Upper lobe of right lung (tissue), 1 donor: ENCODE measurements at regions not wholly inside any gene's neighbourhood (a gene's known extent, or its start where the extent isn't known, plus 50 kb on each side); places are given as distances from the start of the nearest gene placed in this dataset.

Experiments
- ATAC-seq: fragments of 200-7000 bp; cut with Tn5 transposase; one replicate; pipeline ENCODE4 v1.9.1; 2020; ENCODE audit warnings: mild to moderate bottlenecking, moderate library complexity
- DNase-seq: peaks from one replicate; pipeline ENCODE4 v3.0.0-alpha.2; 2020
- H3K27ac ChIP-seq: fragments of 200-600 bp; one replicate; pipeline ENCODE4 v1.8.0; 2022
- H3K27me3 ChIP-seq: fragments of 200-600 bp; one replicate; pipeline ENCODE4 v1.8.0; 2022; ENCODE audit warnings: mild to moderate bottlenecking
- H3K36me3 ChIP-seq: fragments of 200-600 bp; one replicate; pipeline ENCODE4 v1.8.0; 2022
- H3K4me1 ChIP-seq: fragments of 200-600 bp; one replicate; pipeline ENCODE4 v1.8.0; 2022
- H3K4me3 ChIP-seq: fragments of 200-600 bp; one replicate; pipeline ENCODE4 v1.8.0; 2022; ENCODE audit warnings: mild to moderate bottlenecking
- H3K9me3 ChIP-seq: fragments of 200-600 bp; one replicate; pipeline ENCODE4 v1.8.0; 2022
- CTCF ChIP-seq: fragments of 200-600 bp; IDR thresholded peaks from one replicate; pipeline ENCODE4 v1.8.0; 2022; ENCODE audit warnings: antibody characterized with exemption
- intact Hi-C: fragments of 100-400 bp; cut with DNase I; formaldehyde crosslinking; loops from one replicate; pipeline ENCODE4 v1.11.0; 2022
- donor health status: DM: no; HTN: yes; CAD: no; lungs with severe emphysema.

- Histone ChIP-seq H3K27me3 (no peaks in the 10 kb centered on the region), H3K4me1 (no peaks in the 10 kb centered on the region), H3K36me3 (no peaks in the 10 kb centered on the region), H3K9me3 (no peaks in the 10 kb centered on the region), H3K27ac (no peak overlapping the region), H3K4me3 (no peak overlapping the region)
- no peak for ATAC-seq
- intact Hi-C loops: no loop called here
- no peak for DNase-seq
- no peak for TF ChIP-seq CTCF
Measured at GRCh38 chr1:82695443-82695842, 894.7 kb downstream of the ADGRL2 start.

- no peak for TF ChIP-seq CTCF
- intact Hi-C loops: no loop called here
Measured at GRCh38 chr1:82690411-82690810, 889.7 kb downstream of the ADGRL2 start.

GRCh38 chr1:82689217-82689616 lies 888.5 kb downstream of the ADGRL2 start:
- Histone ChIP-seq H3K27ac (no peak overlapping the region), H3K4me1 (no peaks in the 10 kb centered on the region), H3K9me3 (no peaks in the 10 kb centered on the region), H3K4me3 (no peak overlapping the region), H3K27me3 (no peaks in the 10 kb centered on the region), H3K36me3 (no peaks in the 10 kb centered on the region)
- TF ChIP-seq CTCF: no peak
- no peak for ATAC-seq
- no peak for DNase-seq
- intact Hi-C loops: no loop called here

More at GRCh38 chr1:82690411-82690810, 889.7 kb downstream of the ADGRL2 start:
- ATAC-seq (no peak), DNase-seq (no peak)
- H3K4me1 ChIP-seq: no peaks in the 10 kb centered on the region
- no peaks in the 10 kb centered on the region for H3K9me3 ChIP-seq
- H3K36me3 ChIP-seq: no peaks in the 10 kb centered on the region
- H3K27ac ChIP-seq: no peak overlapping the region
- H3K27me3 ChIP-seq: no peaks in the 10 kb centered on the region
- no peak overlapping the region for H3K4me3 ChIP-seq

DNA sequence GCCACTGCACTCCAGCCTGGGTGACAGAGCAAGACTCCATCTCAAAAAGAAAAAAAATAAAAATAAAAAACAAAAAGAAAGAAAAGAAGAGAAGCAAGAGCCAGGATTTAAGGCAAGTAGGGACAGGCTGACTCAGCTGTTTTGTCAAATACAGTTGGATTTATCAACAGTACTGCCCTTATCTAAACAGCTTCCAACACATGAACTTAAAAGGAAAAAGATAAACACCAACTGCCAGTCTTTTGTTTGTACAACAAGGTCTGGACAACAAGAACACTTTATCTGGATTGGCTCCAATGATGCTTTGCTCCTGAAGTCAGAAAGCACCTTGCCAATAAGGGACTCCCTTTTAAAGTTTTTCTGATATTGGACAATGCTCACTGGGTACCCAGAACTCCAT lies 886.0 kb downstream of the ADGRL2 start:
- DNase-seq (no peak), ATAC-seq (no peak)
- TF ChIP-seq CTCF: no peak
- Histone ChIP-seq H3K36me3 (no peaks in the 10 kb centered on the region), H3K4me3 (no peak overlapping the region), H3K9me3 (no peaks in the 10 kb centered on the region), H3K27ac (no peak overlapping the region), H3K4me1 (no peaks in the 10 kb centered on the region), H3K27me3 (no peaks in the 10 kb centered on the region)
- intact Hi-C loops: no loop called here

DNA sequence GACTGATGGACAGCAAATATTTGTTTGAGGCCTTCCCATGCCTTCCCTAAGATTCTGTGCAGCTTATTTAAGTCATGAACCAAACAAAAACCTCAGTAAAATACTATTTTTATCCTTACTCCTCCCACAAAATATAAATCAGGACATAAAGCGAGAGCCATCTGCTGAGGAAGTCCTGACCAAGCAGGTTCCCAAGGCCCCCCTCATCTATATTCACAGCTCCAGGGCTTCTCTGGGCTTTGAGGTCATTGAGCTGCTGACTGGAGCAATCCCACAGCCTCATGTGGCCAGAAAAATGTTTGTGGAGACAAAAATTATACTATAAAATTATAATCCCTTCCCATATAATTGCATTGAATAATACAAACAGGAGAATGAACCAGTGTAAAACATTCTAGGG lies 846.2 kb downstream of the ADGRL2 start:
- no peaks in the 10 kb centered on the region for H3K9me3 ChIP-seq
- DNase-seq (no peak), ATAC-seq (no peak)
- no peak for TF ChIP-seq CTCF
- intact Hi-C loops: no loop called here
- no peaks in the 10 kb centered on the region for H3K36me3 ChIP-seq
- no peaks in the 10 kb centered on the region for H3K27me3 ChIP-seq
- H3K27ac ChIP-seq: no peak overlapping the region
- no peak overlapping the region for H3K4me3 ChIP-seq
- no peaks in the 10 kb centered on the region for H3K4me1 ChIP-seq

DNA sequence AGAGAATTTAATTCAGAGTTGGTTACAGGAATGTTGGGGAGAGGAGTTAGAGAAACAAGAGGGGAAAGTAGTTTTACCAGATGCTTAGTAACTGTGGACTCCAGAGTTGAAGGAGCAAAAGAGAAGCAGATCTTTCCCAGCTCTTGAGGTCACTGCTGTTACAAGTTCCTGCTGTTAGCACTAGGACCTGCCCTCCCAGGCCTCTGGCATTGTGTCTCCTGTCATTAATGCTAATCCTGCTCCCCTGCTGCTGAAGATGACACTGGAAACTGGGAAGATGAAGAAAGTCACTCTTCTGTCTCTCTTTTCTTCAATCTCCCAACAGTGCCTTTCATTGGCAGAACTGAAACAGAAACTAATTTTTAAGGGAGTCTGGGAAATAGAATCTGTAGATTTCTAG lies 845.6 kb downstream of the ADGRL2 start:
- DNase-seq (no peak), ATAC-seq (no peak)
- H3K36me3 ChIP-seq: no peaks in the 10 kb centered on the region
- H3K9me3 ChIP-seq: no peaks in the 10 kb centered on the region
- intact Hi-C loops: no loop called here
- no peak for TF ChIP-seq CTCF
- H3K27me3 ChIP-seq: no peaks in the 10 kb centered on the region
- no peak overlapping the region for H3K4me3 ChIP-seq
- no peak overlapping the region for H3K27ac ChIP-seq
- H3K4me1 ChIP-seq: no peaks in the 10 kb centered on the region
